GM18520 (cell line): ENCODE measurements at regions not wholly inside any gene's neighbourhood (a gene's known extent, or its start where the extent isn't known, plus 50 kb on each side); places are given as distances from the start of the nearest gene placed in this dataset.

Experiments used
- ATAC-seq: cut with Tn5 transposase; IDR thresholded peaks from one replicate; pipeline ENCODE4 v1.9.1; 2021; ENCODE audit not compliant: unreplicated experiment

GRCh38 chr6:127053032-127053874, 65.2 kb upstream of the RSPO3 start:
- ATAC-seq = no peak

GRCh38 chr6:127053875-127054235, 64.6 kb upstream of the RSPO3 start:
- ATAC-seq = no peak

GRCh38 chr6:127058027-127058426, 60.4 kb upstream of the RSPO3 start:
- ATAC-seq = no peak

GRCh38 chr6:127058936-127059335, 59.5 kb upstream of the RSPO3 start:
- no peak for ATAC-seq
